B cell (primary cell): ENCODE measurements at regions not wholly inside any gene's neighbourhood (a gene's known extent, or its start where the extent isn't known, plus 50 kb on each side); places are given as distances from the start of the nearest gene placed in this dataset.

Source experiments
- ATAC-seq: fragments of 200-7000 bp; cut with Tn5 transposase; one replicate; pipeline ENCODE4 v1.10.0; 2021; ENCODE audit warnings: low read depth, mild to moderate bottlenecking, moderate number of reproducible peaks, moderate library complexity
- CTCF ChIA-PET: fragments of 350-600 bp; sonication (Branson Sonifier 250); formaldehyde crosslinking; loops from one replicate; lab custom pipeline; 2021; ENCODE audit warnings: antibody characterized with exemption, inconsistent platforms; lab: Charles Lee
- POLR2A ChIA-PET: fragments of 350-600 bp; sonication (Branson Sonifier 250); formaldehyde crosslinking; loops from one replicate; lab custom pipeline; 2021; ENCODE audit warnings: antibody characterized with exemption; lab: Charles Lee
- DNase-seq: peaks from one replicate; pipeline ENCODE4 v3.0.0; 2013
- H2AFZ ChIP-seq: 2 replicates; pipeline ENCODE4 v1.6.1; 2012; ENCODE audit warnings: mild to moderate bottlenecking, low read depth, low read length; ENCODE audit not compliant: insufficient read depth, poor library complexity, severe bottlenecking
- H3K27ac ChIP-seq, 2 donors: 1 replicate in 1 of 2; 2 replicates in 1 of 2; pipeline ENCODE4 v1.5.1; 2012 to 2013; ENCODE audit warnings: low read length in 2 of 2, mild to moderate bottlenecking in 2 of 2, moderate library complexity in 1 of 2
- H3K27me3 ChIP-seq, 4 experiments: fragments of 200-600 bp in 1 of 4; sonication (generic) in 1 of 4; replicated peaks in 1 of 4; 1 replicate in 2 of 4; 2 replicates in 2 of 4; pipeline versions ENCODE4 v1.6.1 to v1.7.0; 2013 to 2016; ENCODE audit warnings: low read length in 3 of 4, mild to moderate bottlenecking in 2 of 4, mixed read lengths in 1 of 4, moderate library complexity in 1 of 4; ENCODE audit not compliant: insufficient read depth in 4 of 4, control insufficient read depth in 3 of 4; ENCODE audit errors: control extremely low read depth in 1 of 4
- H3K36me3 ChIP-seq, 2 experiments: replicated peaks in 1 of 2; 1 replicate in 1 of 2; 2 replicates in 1 of 2; pipeline versions ENCODE4 v1.6.1 to v1.7.1; 2013; ENCODE audit warnings: low read length in 1 of 2; ENCODE audit not compliant: insufficient read depth in 2 of 2, control insufficient read depth in 1 of 2; ENCODE audit errors: control extremely low read depth in 1 of 2, extremely low read depth in 1 of 2
- H3K4me1 ChIP-seq, 2 donors: fragments of 200-600 bp in 1 of 2; sonication (generic) in 1 of 2; 1 replicate in 1 of 2; 2 replicates in 1 of 2; pipeline versions ENCODE4 v1.5.1 to v1.6.1; 2013 to 2017; ENCODE audit warnings: low read length in 2 of 2; ENCODE audit not compliant: control insufficient read depth in 2 of 2, insufficient read depth in 2 of 2
- H3K4me2 ChIP-seq: replicated peaks from 2 replicates; pipeline ENCODE3; 2012; ENCODE audit warnings: mild to moderate bottlenecking, low read depth, low read length; ENCODE audit not compliant: poor library complexity, severe bottlenecking
- H3K4me3 ChIP-seq, 5 experiments: fragments of 200-600 bp in 1 of 5; sonication (generic) in 1 of 5; 1 replicate in 3 of 5; 2 replicates in 2 of 5; pipeline versions ENCODE4 v1.5.1 to v1.7.0; 2011 to 2016; ENCODE audit warnings: low read length in 4 of 5, mild to moderate bottlenecking in 4 of 5, low read depth in 2 of 5, control low read depth in 1 of 5, moderate library complexity in 1 of 5; ENCODE audit not compliant: insufficient read depth in 1 of 5; ENCODE audit errors: control extremely low read depth in 1 of 5, extremely low read depth in 1 of 5
- H3K79me2 ChIP-seq: fragments of 200-600 bp; sonication (generic); one replicate; pipeline ENCODE4 v1.6.0; 2016; ENCODE audit warnings: low read length; ENCODE audit not compliant: control insufficient read depth, insufficient read depth
- H3K9ac ChIP-seq: fragments of 200-600 bp; sonication (generic); 2 replicates; pipeline ENCODE4 v1.6.1; 2017; ENCODE audit warnings: mild to moderate bottlenecking, low read length, moderate library complexity
- H3K9me3 ChIP-seq, 3 donors: one replicate each; pipeline versions ENCODE4 v1.6.1 to v1.7.1; 2013; ENCODE audit warnings: low read length in 2 of 3; ENCODE audit not compliant: control insufficient read depth in 2 of 3, insufficient read depth in 1 of 3; ENCODE audit errors: control extremely low read depth in 1 of 3
- H4K20me1 ChIP-seq: 2 replicates; pipeline ENCODE4 v1.6.0; 2012; ENCODE audit warnings: mild to moderate bottlenecking, low read length; ENCODE audit not compliant: insufficient read depth, control insufficient read depth, poor library complexity, severe bottlenecking
- H3K27ac Mint-ChIP-seq: one replicate; pipeline ENCODE4 v1.8.0; 2021; ENCODE audit warnings: mixed read lengths
- H3K27me3 Mint-ChIP-seq: one replicate; pipeline ENCODE4 v1.8.0; 2021; ENCODE audit warnings: mixed read lengths
- H3K4me1 Mint-ChIP-seq: one replicate; pipeline ENCODE4 v1.8.0; 2021; ENCODE audit warnings: mixed read lengths
- H3K4me3 Mint-ChIP-seq: one replicate; pipeline ENCODE4 v1.8.0; 2021; ENCODE audit warnings: mixed read lengths
- H3K9me3 Mint-ChIP-seq: one replicate; pipeline ENCODE4 v1.8.0; 2022; ENCODE audit warnings: mixed read lengths; ENCODE audit not compliant: insufficient read depth
- CTCF ChIP-seq: fragments of 200-600 bp; IDR thresholded peaks from one replicate; pipeline ENCODE4 v1.8.0; 2022; ENCODE audit warnings: antibody characterized with exemption, mild to moderate bottlenecking
- EZH2 ChIP-seq: IDR thresholded peaks from 2 replicates; pipeline ENCODE4 v1.6.1; 2012; ENCODE audit warnings: borderline replicate concordance, low read depth, mild to moderate bottlenecking, moderate library complexity, low read length; ENCODE audit not compliant: insufficient read depth, poor library complexity, severe bottlenecking
- WGBS: methylation state at CpG from one replicate; pipeline ENCODE4 v1.1.5; 2013; ENCODE audit warnings: missing lambda C conversion rate; ENCODE audit not compliant: insufficient coverage; 5-methylcytosine and 5-hydroxymethylcytosine counted together
- intact Hi-C: fragments of 100-400 bp; cut with micrococcal nuclease; formaldehyde crosslinking; loops from one replicate; pipeline ENCODE4 v1.10.0; 2022

DNA sequence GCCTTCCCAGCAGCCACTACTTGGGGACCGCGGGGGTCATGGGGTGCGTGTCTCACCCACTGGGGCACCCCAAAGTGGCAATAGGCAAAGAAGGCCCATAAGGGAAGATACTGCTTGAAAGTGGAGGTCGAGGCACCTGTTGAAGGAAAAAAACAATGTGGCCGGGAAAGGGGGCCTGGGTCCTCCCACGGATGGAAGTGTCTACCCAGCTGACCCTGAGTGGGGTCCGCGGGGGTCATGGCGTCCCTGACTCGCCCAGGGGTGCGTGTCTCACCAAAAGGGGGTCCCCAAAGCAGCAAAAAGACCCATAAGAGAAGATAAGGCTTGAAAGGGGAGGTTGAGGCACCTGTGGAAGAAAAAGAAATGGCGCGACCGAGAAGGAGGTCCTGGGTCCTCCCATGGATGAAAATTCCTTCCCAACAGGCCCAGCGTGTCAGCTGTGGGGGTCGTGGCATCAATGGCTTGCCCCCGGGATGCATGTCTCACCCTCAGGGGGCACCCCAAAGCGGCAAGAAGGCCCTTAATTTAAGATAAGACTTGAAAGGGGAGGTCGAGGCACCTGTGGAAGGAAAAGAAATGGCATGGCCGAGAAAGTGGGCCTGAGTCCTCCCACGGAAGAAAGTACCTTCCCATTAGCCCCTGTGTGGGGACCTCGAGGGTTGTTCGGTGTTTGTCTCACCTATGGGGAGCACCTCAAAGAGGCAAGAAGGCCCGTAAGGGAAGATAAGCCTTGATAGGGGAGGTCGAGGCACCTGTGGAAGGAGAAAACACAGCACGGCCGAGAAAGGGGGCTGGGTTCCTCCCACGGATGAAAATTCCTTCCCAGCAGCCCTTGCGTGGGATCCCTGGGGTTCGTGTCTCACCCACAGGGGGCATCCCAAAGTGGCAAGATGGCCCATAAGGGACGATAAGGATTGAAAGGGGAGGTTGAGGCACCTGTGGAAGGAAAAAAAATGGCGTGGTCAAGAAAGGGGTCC lies 266.0 kb downstream of the ALG10 start:
- Histone ChIP-seq H4K20me1 (no peaks in the 10 kb centered on the region), H3K9me3 (peaks cover 3 to 74% (median 16%) of the 10 kb centered on the region in 3 donors), H3K36me3 (no peaks in the 10 kb centered on the region), H3K27me3 (no peaks in the 10 kb centered on the region), H3K4me1 (no peaks in the 10 kb centered on the region), H3K4me2 (no peak overlapping the region), H2AFZ (no peak overlapping the region), H3K79me2 (no peaks in the 10 kb centered on the region), H3K27ac (no peak overlapping the region), H3K4me3 (no peak overlapping the region), H3K9ac (no peak overlapping the region)
- Mint-ChIP-seq H3K27ac (no peak overlapping the region), H3K9me3 (peaks cover 2% of the 10 kb centered on the region), H3K27me3 (no peaks in the 10 kb centered on the region), H3K4me1 (no peaks in the 10 kb centered on the region), H3K4me3 (no peak overlapping the region)
- ChIA-PET POLR2A (no interaction called here), CTCF (no interaction called here)
- intact Hi-C loops: no loop called here
- DNase-seq (no peak), ATAC-seq (no peak)
- no peak for TF ChIP-seq EZH2
- TF ChIP-seq CTCF: no peak
- WGBS: 73% methylated on average over 27 of the region's 32 CpGs

GRCh38 chr12:34288963-34289345 lies 266.7 kb downstream of the ALG10 start:
- H3K27me3 ChIP-seq: no peaks in the 10 kb centered on the region
- H3K4me3 Mint-ChIP-seq: no peak overlapping the region
- 77% methylated on average over 9 of the region's 12 CpGs for WGBS
- CTCF ChIA-PET: no interaction called here
- no peaks in the 10 kb centered on the region for H3K4me1 Mint-ChIP-seq
- intact Hi-C loops: no loop called here
- H3K79me2 ChIP-seq: no peaks in the 10 kb centered on the region
- H3K4me1 ChIP-seq: no peaks in the 10 kb centered on the region
- no peak overlapping the region for H3K4me2 ChIP-seq
- POLR2A ChIA-PET: no interaction called here
- H4K20me1 ChIP-seq: no peaks in the 10 kb centered on the region
- DNase-seq: no peak
- no peak for ATAC-seq
- H3K27ac Mint-ChIP-seq: no peak overlapping the region
- no peak overlapping the region for H3K9ac ChIP-seq
- peaks cover 1 to 81% (median 14%) of the 10 kb centered on the region in 3 donors for H3K9me3 ChIP-seq
- no peaks in the 10 kb centered on the region for H3K27me3 Mint-ChIP-seq
- no peaks in the 10 kb centered on the region for H3K36me3 ChIP-seq
- peaks cover 2% of the 10 kb centered on the region for H3K9me3 Mint-ChIP-seq
- no peak overlapping the region for H3K4me3 ChIP-seq
- TF ChIP-seq EZH2 (no peak), CTCF (no peak)
- H2AFZ ChIP-seq: no peak overlapping the region
- no peak overlapping the region for H3K27ac ChIP-seq
